ENCODE measurements at regions not wholly inside any gene's neighbourhood (a gene's known extent, or its start where the extent isn't known, plus 50 kb on each side); places are given as distances from the start of the nearest gene placed in this dataset.
"Not testable (repeated sequence)": the region's sequence is repeated elsewhere in the genome, so short reads cannot be mapped to it uniquely, and the experiment has no call there.

- not testable (repeated sequence) for TF ChIP-seq CTCF (IDR thresholded peaks at IDR 0.05); POLR2AphosphoS5 (IDR thresholded peaks at IDR 0.05; ENCODE audit: insufficient read depth in 1 of 2, low read depth in 1 of 2); POLR2A (IDR thresholded peaks at IDR 0.05)
Measured at GRCh38 chr9:39009743-39010142, 278.2 kb downstream of the CNTNAP3 start.

Measured in vagina (tissue), 2 donors.